ENCODE measurements at regions not wholly inside any gene's neighbourhood (a gene's known extent, or its start where the extent isn't known, plus 50 kb on each side); places are given as distances from the start of the nearest gene placed in this dataset.

DNA sequence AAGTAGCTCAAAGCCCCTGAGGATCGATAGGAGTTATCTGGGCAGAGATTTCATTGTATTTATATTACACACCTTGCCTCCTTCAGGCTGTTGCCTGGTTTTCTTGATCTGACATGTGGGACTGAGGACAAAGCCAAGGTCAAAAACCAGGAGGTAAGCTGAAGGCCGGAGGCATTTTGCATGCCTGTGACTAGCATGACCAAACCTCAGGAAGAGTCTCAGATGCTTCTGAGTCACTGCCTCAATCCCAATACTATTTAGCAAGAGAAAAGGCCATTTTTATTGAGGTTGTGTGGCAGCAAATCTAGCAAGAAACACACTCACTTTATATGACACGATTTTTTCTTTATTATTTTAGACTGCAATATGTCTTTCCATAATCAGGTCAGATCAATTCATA, 968.1 kb downstream of the CDH11 start:
- no peaks in the 10 kb centered on the region for H3K9me3 ChIP-seq
- no peaks in the 10 kb centered on the region for H3K27me3 ChIP-seq
- no peak overlapping the region for H3K4me3 ChIP-seq
- no peaks in the 10 kb centered on the region for H3K4me1 ChIP-seq
- intact Hi-C loops (cut with DNase I), result no loop called here
- no peak for DNase-seq (ENCODE audit: low spot score in 2 of 2)
- TF ChIP-seq, protein P1, sequence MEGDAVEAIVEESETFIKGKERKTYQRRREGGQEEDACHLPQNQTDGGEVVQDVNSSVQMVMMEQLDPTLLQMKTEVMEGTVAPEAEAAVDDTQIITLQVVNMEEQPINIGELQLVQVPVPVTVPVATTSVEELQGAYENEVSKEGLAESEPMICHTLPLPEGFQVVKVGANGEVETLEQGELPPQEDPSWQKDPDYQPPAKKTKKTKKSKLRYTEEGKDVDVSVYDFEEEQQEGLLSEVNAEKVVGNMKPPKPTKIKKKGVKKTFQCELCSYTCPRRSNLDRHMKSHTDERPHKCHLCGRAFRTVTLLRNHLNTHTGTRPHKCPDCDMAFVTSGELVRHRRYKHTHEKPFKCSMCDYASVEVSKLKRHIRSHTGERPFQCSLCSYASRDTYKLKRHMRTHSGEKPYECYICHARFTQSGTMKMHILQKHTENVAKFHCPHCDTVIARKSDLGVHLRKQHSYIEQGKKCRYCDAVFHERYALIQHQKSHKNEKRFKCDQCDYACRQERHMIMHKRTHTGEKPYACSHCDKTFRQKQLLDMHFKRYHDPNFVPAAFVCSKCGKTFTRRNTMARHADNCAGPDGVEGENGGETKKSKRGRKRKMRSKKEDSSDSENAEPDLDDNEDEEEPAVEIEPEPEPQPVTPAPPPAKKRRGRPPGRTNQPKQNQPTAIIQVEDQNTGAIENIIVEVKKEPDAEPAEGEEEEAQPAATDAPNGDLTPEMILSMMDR (IDR thresholded peaks at IDR 0.05), result no peak
- no peak overlapping the region for H3K27ac ChIP-seq
- H3K36me3 ChIP-seq, result no peaks in the 10 kb centered on the region

DNA sequence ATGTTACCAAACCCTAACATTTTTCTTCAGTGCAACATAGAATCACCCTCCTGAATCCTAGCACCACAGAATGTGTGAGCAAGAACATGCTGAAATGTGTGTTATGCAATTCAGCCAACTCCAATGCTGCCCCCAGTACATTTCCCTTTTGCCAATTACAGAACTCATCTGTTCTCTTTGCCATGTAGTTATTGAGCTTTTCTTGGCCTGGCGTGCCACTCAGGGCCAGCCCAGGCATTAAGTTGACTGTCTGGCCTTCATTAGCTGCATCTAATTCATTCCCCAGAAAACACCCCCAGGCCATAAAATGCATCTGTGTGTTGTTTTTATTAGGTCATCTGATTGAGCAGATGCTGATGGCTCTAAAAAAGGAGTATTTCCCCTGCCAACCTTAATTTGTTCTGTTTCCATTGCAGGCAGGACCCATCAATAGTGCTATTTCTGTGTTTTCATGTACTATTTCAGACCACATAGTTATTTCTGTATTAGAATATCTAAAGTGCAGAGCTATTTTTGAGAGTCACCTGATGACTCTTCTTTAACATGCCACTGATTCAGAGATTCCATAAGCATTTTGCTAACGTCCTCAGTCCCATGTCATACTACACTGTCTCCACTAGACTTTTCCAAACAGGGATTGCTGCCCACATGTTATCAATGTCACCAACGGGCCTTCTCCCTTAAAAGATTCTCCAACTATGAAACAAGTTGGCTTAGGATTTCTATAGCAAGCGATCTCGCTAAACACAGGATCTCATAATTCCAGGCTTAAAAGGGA, 969.7 kb downstream of the CDH11 start:
- TF ChIP-seq, protein P1 (IDR thresholded peaks at IDR 0.05), result no peak
- Histone ChIP-seq H3K27ac (no peak overlapping the region), H3K27me3 (no peaks in the 10 kb centered on the region), H3K36me3 (no peaks in the 10 kb centered on the region), H3K4me1 (no peaks in the 10 kb centered on the region), H3K9me3 (no peaks in the 10 kb centered on the region), H3K4me3 (no peak overlapping the region)
- intact Hi-C loops (cut with DNase I), result no loop called here
- DNase-seq (ENCODE audit: low spot score in 2 of 2), result no peak

DNA sequence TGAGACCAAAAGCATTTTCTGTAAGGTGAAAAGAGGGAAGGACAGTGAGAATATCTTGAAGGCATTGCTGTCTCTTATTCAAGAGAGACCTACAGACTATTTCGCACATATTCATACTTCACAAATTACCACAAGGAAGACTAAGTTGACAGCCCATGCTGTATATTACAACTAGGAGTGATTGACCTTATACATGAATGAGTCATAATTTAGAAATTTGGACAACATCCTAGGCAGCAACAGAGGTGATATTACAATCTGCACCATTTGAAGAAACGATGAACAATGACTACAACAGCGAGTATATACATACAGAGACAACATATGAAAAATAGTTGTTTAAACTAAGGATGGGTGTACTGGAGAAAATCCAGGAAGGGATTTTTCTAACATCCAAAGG, 971.7 kb downstream of the CDH11 start:
- Histone ChIP-seq H3K27ac (no peak overlapping the region), H3K9me3 (no peaks in the 10 kb centered on the region), H3K27me3 (no peaks in the 10 kb centered on the region), H3K4me1 (no peaks in the 10 kb centered on the region), H3K36me3 (no peaks in the 10 kb centered on the region), H3K4me3 (no peak overlapping the region)
- DNase-seq (ENCODE audit: low spot score in 2 of 2), result no peak
- TF ChIP-seq, protein P1 (IDR thresholded peaks at IDR 0.05), result no peak
- intact Hi-C loops (cut with DNase I), result no loop called here

DNA sequence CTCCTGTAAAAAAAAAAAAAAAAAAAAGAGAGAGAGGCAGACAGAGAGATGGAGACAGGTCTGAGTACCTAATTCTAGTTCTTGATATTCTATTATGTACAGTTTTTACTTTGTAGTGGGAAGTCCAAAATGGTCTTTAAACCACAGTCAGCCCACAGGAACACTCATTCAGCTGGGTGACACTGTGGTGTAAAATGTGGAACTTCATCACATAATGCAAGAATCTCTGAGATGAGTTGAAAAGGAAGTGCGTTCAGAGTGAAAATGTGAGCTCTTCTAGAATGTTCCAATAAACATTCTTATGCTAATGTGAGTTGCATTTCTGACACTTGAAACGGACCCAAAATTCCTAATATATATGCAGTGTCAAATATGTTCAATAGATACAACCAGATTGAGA, 972.1 kb downstream of the CDH11 start:
- no peaks in the 10 kb centered on the region for H3K36me3 ChIP-seq
- no peaks in the 10 kb centered on the region for H3K27me3 ChIP-seq
- intact Hi-C loops (cut with DNase I), result no loop called here
- H3K4me3 ChIP-seq, result no peak overlapping the region
- no peaks in the 10 kb centered on the region for H3K4me1 ChIP-seq
- H3K9me3 ChIP-seq, result no peaks in the 10 kb centered on the region
- H3K27ac ChIP-seq, result no peak overlapping the region
- DNase-seq (ENCODE audit: low spot score in 2 of 2), result no peak
- TF ChIP-seq, protein P1 (IDR thresholded peaks at IDR 0.05), result no peak

DNA sequence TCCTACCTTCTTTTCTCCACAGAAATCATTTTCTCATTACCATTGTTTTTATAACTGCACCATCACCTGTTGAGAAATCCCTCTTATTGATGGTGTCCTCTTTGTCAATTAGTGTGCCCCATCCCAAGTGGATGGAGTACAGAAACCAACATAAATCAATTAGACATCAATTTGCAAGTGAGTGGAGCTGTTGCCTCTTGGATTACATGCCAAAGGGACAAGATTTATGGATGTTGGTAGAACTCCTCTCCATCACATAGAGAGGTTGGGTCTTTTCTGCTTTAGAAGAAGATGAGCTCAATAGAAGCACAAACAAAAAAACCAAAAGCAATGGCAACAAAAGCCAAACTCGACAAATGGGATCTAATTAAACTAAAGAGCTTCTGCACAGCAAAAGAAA, 973.5 kb downstream of the CDH11 start:
- Histone ChIP-seq H3K27me3 (no peaks in the 10 kb centered on the region), H3K9me3 (no peaks in the 10 kb centered on the region), H3K4me1 (no peaks in the 10 kb centered on the region), H3K27ac (no peak overlapping the region), H3K4me3 (no peak overlapping the region), H3K36me3 (no peaks in the 10 kb centered on the region)
- TF ChIP-seq, protein P1 (IDR thresholded peaks at IDR 0.05), result no peak
- DNase-seq (ENCODE audit: low spot score in 2 of 2), result no peak
- intact Hi-C loops (cut with DNase I), result no loop called here

DNA sequence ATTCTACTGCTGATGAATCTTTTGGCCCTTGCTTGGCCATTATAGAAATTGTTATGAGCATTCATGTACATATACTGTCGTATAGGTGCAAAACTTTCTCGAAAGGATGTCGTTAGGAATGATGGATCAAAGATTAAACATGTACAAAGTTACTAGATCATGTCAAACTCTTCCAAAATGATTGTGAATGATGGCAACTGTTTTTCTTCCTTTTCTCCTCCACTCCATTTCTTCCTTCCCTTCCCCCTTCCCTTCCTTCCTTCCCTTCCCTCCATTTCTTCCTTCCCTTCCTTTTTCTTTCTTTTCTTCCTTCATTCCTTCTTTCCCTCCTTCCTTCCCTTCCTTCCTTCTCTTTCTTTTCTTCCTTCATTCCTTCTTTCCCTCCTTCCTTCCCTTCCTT, 973.9 kb downstream of the CDH11 start:
- H3K9me3 ChIP-seq, result no peaks in the 10 kb centered on the region
- TF ChIP-seq, protein P1 (IDR thresholded peaks at IDR 0.05), result no peak
- H3K27me3 ChIP-seq, result no peaks in the 10 kb centered on the region
- H3K27ac ChIP-seq, result no peak overlapping the region
- intact Hi-C loops (cut with DNase I), result no loop called here
- no peaks in the 10 kb centered on the region for H3K4me1 ChIP-seq
- DNase-seq (ENCODE audit: low spot score in 2 of 2), result no peak
- no peak overlapping the region for H3K4me3 ChIP-seq
- no peaks in the 10 kb centered on the region for H3K36me3 ChIP-seq

All from ascending aorta (tissue), 2 donors.